ENCODE measurements at regions not wholly inside any gene's neighbourhood (a gene's known extent, or its start where the extent isn't known, plus 50 kb on each side); places are given as distances from the start of the nearest gene placed in this dataset.

- no peak for FAIRE-seq
- no peak for DNase-seq (ENCODE audit: insufficient read length, low spot score)
Observed at GRCh38 chr1:90502696-90503095, 214.4 kb downstream of the BARHL2 start.

DNA sequence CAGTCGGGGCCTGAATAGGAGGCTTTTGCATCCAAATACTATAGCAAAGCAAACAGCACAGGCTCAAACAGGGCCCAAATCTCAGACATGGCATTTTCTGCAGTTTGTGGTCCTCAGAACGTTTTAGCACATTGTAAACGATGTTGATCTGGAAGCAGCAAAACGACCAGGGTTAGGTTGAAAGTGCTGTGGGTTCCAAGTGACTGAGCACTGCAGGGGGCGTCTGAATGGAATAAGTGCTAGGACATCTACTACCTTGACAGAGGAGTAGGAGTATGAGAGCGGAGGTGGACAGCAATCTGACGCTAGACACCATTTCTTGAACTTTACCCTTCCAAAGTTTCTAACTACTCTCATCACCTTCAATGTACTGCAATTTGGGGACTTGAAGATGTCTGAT is 214.9 kb downstream of the BARHL2 start:
- DNase-seq (ENCODE audit: insufficient read length, low spot score), result no peak
- no peak for FAIRE-seq

DNA sequence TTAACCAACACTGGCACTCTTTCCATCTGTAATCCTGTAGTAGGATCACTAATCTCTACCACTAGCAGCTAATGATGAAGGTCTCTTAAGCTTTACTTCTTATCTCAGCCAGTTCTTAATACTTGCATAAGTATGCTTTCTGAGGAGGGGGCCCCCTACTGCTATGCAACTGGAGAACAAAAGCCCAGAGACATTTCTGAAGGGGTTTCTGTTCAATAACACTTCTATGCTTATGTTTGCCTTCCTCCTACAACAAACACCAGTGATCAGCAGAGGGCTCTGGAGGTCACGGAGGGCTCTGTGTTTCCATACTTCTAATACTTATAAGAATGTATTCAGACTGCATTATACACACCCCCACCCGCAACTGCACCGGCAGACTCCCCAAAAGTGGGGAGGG is 215.8 kb downstream of the BARHL2 start:
- no peak for DNase-seq (ENCODE audit: insufficient read length, low spot score)

DNA sequence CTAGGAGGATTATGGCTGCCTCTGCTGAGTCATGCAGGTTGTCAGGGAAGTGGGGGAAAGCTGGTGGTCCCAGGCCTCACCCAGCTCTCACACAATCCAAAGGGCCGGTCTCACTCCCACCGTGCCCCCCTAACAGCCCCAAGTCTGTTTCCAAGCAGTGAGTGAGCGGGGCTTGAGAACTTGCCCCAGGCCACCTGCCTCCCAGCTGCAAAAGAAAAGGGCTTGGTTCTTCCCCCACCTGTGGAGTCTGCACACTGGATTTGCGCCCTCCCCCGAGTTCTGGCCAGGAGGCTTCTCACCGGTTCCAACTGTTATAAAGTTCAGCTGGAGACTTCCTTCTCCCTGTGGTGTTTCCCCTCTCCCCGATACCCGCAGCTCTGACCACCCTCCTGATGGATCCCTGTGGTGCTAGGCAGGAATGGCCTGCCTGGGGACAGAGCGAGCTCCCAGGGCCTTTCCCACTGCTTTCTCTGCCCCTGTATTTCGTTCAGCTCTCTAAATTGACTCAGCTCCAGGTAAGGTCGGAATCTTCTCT is 222.3 kb downstream of the BARHL2 start:
- no peak for FAIRE-seq

More for the DNA sequence above, 215.8 kb downstream of the BARHL2 start:
- FAIRE-seq, result no peak

GRCh38 chr1:90488451-90488850 is 228.7 kb downstream of the BARHL2 start:
- FAIRE-seq (no peak), DNase-seq (ENCODE audit: insufficient read length, low spot score) (no peak)

More for the DNA sequence above, 222.3 kb downstream of the BARHL2 start:
- DNase-seq (ENCODE audit: insufficient read length, low spot score), result no peak

- FAIRE-seq (no peak), DNase-seq (ENCODE audit: insufficient read length, low spot score) (no peak)
Observed at GRCh38 chr1:90486996-90487395, 230.1 kb downstream of the BARHL2 start.

DNA sequence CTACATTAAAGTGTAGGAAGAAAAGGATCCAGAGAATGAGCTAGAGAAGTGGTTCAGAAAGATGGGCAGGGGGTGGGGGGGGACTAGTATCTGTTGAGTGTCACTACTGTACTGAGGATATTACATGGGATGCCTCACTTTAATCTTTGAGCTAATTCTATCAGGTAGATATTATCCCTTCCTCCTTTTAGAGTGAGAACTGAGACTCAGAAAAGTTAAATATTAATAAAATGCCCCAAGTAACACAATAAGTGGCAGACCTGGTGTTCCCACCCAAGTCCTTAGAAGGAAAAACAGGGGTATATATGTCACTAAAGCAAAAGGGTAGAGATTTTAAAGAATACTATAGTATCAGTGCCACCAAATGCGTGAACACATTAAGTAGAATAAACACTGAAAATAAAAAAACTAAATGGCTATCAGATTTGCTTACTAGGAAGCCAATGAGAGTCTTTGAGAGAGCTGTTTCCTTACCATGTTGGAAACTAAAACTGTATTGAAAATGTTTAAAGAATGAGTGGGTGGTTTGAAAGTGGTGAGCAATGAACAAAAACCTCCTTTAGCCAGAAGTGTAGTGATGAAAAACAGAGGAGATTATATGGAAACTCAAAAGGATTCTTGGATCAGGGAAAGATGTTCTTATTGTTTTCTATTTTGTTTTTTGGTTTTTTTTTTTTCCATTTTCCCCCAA is 230.8 kb downstream of the BARHL2 start:
- DNase-seq (ENCODE audit: insufficient read length, low spot score), result no peak

DNA sequence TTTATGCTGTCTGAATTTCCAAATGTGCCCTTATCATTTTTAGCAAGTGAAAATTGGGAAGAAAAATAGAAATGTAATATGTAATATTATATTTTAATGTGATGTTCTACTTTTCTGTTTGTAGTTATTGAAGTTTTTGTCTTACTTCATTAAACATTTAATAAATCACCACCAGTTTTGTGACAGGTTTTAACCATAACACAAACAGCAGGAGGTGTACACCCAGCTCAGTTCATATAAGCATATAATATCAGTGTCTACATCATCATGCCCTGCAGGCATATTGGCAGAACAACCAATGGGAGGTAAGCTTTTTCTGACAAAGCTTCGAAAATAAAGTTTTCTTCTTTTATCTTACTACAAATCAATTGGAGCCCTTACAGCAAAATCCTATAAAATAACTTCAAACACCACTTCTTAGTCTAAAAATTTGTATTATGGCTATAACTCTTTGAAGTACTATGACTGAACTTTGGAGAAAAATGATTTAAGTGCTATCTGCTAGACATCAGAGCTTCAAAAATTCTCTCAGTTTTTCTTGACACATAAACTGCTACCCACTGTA is 236.7 kb downstream of the BARHL2 start:
- FAIRE-seq, result no peak
- DNase-seq (ENCODE audit: insufficient read length, low spot score), result no peak

More for the DNA sequence above, 230.8 kb downstream of the BARHL2 start:
- FAIRE-seq, result no peak

- no peak for DNase-seq (ENCODE audit: insufficient read length, low spot score)
- no peak for FAIRE-seq
Observed at GRCh38 chr1:90476994-90477393, 240.1 kb downstream of the BARHL2 start.

DNA sequence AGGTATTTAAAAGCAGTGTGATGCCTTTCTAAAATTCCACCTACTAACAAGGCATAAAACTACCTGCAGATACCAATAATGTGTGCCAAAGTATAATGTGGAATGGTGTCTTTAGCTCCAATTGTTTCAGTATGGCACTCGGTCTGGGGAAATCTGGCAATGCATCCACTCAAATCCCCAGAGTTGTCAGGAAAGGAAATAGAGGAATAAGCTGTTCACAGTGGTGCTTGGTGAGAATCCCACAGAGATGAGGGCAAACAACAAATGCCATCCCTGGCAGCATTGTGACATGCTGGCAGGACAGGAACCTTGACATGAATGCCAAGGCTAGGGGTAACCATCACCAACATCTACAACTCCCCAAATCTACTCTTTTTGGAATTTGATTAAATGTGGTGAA is 240.7 kb downstream of the BARHL2 start:
- FAIRE-seq (no peak), DNase-seq (ENCODE audit: insufficient read length, low spot score) (no peak)

GRCh38 chr1:90475631-90476030 is 241.5 kb downstream of the BARHL2 start:
- FAIRE-seq (no peak), DNase-seq (ENCODE audit: insufficient read length, low spot score) (no peak)

DNA sequence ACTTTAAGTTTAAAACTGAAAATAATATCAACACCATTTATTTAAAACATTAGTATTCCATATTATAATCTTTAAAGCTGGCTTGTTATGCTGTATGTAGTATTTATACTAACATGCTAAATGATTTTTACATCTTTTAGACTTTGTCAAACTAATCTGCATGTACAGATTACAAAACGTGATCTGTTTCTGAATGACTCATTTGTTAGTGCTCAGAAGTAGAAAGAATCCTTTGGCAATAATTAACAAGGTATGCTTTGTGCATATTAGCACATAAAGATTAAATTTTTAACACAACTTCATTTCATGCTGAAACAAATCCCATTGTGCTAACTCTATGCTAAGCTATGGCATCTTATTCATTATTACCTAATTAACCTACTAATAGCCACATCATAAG is 242.4 kb downstream of the BARHL2 start:
- DNase-seq (ENCODE audit: insufficient read length, low spot score) (no peak), FAIRE-seq (no peak)

DNA sequence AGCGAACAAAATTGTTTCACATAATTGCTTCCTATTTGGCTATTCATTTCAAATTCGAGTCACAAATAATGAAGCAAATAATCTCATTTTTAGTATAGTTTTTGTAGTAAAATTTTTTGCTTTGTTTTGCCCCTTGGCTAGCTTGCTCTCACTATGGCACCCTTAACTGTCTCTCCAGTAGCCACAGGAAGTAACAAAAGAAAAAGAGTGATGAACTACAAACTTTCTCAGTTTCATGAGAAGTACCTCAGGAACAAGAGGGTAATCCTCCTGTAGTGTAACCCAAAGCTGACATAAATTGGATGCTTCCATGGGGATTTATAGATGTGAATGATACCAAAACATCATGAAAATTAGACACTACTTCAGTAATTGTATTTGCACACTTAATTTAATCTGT is 242.9 kb downstream of the BARHL2 start:
- no peak for FAIRE-seq
- DNase-seq (ENCODE audit: insufficient read length, low spot score), result no peak

DNA sequence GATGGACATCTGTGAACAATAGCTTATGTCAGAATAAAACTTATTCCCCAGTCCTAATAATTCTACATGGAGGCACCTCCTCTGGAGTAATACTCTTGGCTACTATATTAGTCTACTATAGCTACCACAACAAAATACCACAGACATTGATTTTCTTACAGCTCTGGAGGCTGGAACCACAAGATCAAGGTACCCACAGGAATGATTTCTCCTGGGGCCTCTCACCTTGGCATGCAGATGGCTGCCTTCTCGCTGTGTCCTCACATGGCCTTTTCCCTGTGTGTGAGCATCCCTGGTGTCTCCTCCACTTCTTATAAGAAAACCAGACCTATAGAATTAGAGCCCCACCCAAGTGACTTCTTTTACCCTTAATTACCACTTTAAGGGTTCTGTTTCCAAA is 244.3 kb downstream of the BARHL2 start:
- no peak for FAIRE-seq
- no peak for DNase-seq (ENCODE audit: insufficient read length, low spot score)

DNA sequence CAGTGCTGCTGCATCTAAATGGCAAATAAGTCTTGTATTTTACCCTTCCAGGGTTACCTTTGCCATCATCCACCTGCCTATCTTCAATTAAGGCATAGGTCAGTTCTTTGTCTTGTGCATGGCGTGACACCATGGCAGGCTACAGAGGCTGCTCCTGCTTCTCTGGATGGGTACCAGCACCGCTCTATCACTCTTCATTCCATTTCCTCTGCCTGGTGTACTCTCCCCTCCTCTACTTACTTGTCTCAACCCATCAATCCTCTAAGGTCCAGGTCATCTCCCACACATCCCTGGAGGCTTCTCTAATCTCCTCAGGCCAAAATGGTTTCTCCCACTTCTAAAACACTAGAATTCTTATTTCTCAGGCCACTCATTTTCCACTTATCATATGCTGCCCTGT is 257.5 kb downstream of the BARHL2 start:
- DNase-seq (ENCODE audit: insufficient read length, low spot score), result no peak
- no peak for FAIRE-seq

DNA sequence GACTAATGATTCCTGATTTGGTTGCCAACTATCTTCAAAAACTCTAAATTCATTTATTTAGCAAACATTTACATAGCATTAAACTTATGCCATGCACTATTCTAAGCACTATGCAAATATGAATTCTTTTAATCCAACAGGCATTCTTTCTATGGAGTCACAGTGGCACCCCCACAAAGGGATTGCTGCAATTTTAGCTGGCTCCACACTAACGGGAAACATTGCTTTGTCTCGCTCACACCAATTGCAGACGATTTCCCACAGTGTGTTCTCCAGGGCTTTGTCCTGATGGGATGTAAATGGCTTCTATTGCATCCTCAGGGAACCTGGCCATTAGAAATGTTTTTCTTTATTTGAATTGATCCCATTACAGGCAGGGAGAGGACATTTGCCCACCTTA is 259.1 kb downstream of the BARHL2 start:
- DNase-seq (ENCODE audit: insufficient read length, low spot score) (no peak), FAIRE-seq (no peak)

- DNase-seq (ENCODE audit: insufficient read length, low spot score) (no peak), FAIRE-seq (no peak)
Observed at GRCh38 chr1:90452491-90452890, 264.6 kb downstream of the BARHL2 start.

- no peak for DNase-seq (ENCODE audit: insufficient read length, low spot score)
- no peak for FAIRE-seq
Observed at GRCh38 chr1:90443354-90443753, 273.7 kb downstream of the BARHL2 start.

- FAIRE-seq, result no peak
- no peak for DNase-seq (ENCODE audit: insufficient read length, low spot score)
Observed at GRCh38 chr1:90435351-90435750, 281.8 kb downstream of the BARHL2 start.

DNA sequence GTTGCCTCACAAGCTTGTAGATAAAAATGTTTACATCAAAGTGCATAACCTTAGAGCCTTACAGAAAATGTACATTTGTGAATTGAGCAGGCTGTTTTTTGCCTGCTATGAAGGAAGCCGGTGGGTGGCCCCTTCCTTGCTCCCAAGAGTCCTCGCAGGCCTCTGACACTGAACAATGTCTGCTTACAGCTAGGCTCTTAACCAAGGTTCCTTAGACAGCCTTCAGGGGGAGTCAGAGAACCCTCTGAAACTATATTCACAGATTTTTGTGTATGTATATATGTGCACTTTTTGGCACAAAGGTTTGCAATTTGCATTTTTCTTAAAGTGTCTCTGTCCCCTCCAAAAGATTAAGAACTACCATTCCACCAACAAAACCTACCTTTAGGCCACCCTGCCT is 282.6 kb downstream of the BARHL2 start:
- no peak for FAIRE-seq
- no peak for DNase-seq (ENCODE audit: insufficient read length, low spot score)

GRCh38 chr1:90417126-90417525 is 300.0 kb downstream of the BARHL2 start:
- FAIRE-seq, result no peak

GRCh38 chr1:90414201-90414600 is 302.9 kb downstream of the BARHL2 start:
- DNase-seq (ENCODE audit: insufficient read length, low spot score) (no peak), FAIRE-seq (no peak)

More at GRCh38 chr1:90417126-90417525, 300.0 kb downstream of the BARHL2 start:
- DNase-seq (ENCODE audit: insufficient read length, low spot score), result no peak
